ENCODE measurements at regions not wholly inside any gene's neighbourhood (a gene's known extent, or its start where the extent isn't known, plus 50 kb on each side); places are given as distances from the start of the nearest gene placed in this dataset.
A peak's percentile ranks its signal among the peaks of the same experiment; 100 is the strongest.

GRCh38 chr7:66493235-66494205, 135.2 kb upstream of the KCTD7 start:
- TF ChIP-seq CTCF (IDR thresholded peaks at IDR 0.05) (peak in 4 of 6 experiments; percentile 21 to 36 (median 34)), POLR2A (IDR thresholded peaks at IDR 0.05) (peak in 1 of 2 donors; percentile 97)
